Ovary (tissue), 7 donors: ENCODE measurements at regions not wholly inside any gene's neighbourhood (a gene's known extent, or its start where the extent isn't known, plus 50 kb on each side); places are given as distances from the start of the nearest gene placed in this dataset.

Experiments used
- DNase-seq, 5 donors: peaks; one replicate each; pipeline ENCODE4 v3.0.0-alpha.2; 2019 to 2020
- H3K27ac ChIP-seq, 2 donors: fragments of 200-600 bp; one replicate each; pipeline versions ENCODE4 v1.5.1 to v1.8.0; 2019 to 2022
- H3K27me3 ChIP-seq: fragments of 200-600 bp; one replicate; pipeline ENCODE4 v1.8.0; 2022
- H3K36me3 ChIP-seq: fragments of 200-600 bp; sonication (generic); one replicate; pipeline ENCODE4 v1.5.1; 2019
- H3K4me1 ChIP-seq: one replicate; pipeline ENCODE4 v1.8.1; 2013; ENCODE audit warnings: mild to moderate bottlenecking, moderate library complexity; ENCODE audit not compliant: insufficient read depth
- H3K4me3 ChIP-seq: fragments of 200-600 bp; sonication (generic); one replicate; pipeline ENCODE4 v1.5.1; 2017
- H3K9me3 ChIP-seq, 2 donors: fragments of 200-600 bp in 1 of 2; sonication (generic) in 1 of 2; one replicate each; pipeline versions ENCODE4 v1.5.1 to v1.8.1; 2013 to 2019; ENCODE audit warnings: mild to moderate bottlenecking in 1 of 2, moderate library complexity in 1 of 2
- CTCF ChIP-seq, 3 donors: fragments of 450-650 bp in 2 of 3; fragments of 200-600 bp in 1 of 3; IDR thresholded peaks; one replicate each; pipeline versions ENCODE4 v1.5.1 to v1.8.0; 2016 to 2022; ENCODE audit warnings: antibody characterized with exemption in 3 of 3, mild to moderate bottlenecking in 1 of 3
- EP300 ChIP-seq: sonication (generic); formaldehyde crosslinking; IDR thresholded peaks from one replicate; pipeline ENCODE4 v1.6.1; 2017; ENCODE audit warnings: antibody characterized with exemption
- POLR2A ChIP-seq: fragments of 450-650 bp; IDR thresholded peaks from one replicate; pipeline ENCODE4 v1.6.1; 2017; ENCODE audit warnings: antibody characterized with exemption, mild to moderate bottlenecking, moderate library complexity
- WGBS, 3 donors: extraction: QIAGEN DNeasy Blood & Tissue Kit in 1 of 3; methylation state at CpG; one replicate each; pipeline versions ENCODE4 v1.1.5 to v1.1.7; 2013 to 2017; 5-methylcytosine and 5-hydroxymethylcytosine counted together
- intact Hi-C, 4 donors: fragments of 100-400 bp; cut with DNase I; formaldehyde crosslinking; loops; one replicate each; pipeline versions ENCODE4 v1.11.0 to v1.15.1; 2022 to 2023
- donor health status: DM: no; HTN: no; CAD: no; lungs with moderate emphysema.
- donor health status: DM: no; HTN: no; CAD: no.
- donor health status: Bipolar disorder and iron deficiency.
- donor health status: DM: no; HTN: no; CAD: no.
- donor health status: DM: yes; HTN: yes; CAD: no.

GRCh38 chr9:106576232-106576760, 286.7 kb upstream of the ZNF462 start:
- no peaks in the 10 kb centered on the region for H3K9me3 ChIP-seq
- no peaks in the 10 kb centered on the region for H3K27me3 ChIP-seq
- TF ChIP-seq POLR2A, result no peak
- no peak for TF ChIP-seq CTCF (IDR thresholded peaks at IDR 0.05)
- no peak for TF ChIP-seq EP300
- DNase-seq, result no peak
- H3K4me3 ChIP-seq, result no peak overlapping the region
- no peaks in the 10 kb centered on the region for H3K36me3 ChIP-seq
- WGBS, 3 donors, result 57 to 65% (median 58%) methylated on average over 7 of the region's 7 CpGs
- no peak overlapping the region for H3K27ac ChIP-seq
- H3K4me1 ChIP-seq, result no peaks in the 10 kb centered on the region
- intact Hi-C loops, result no loop called here

GRCh38 chr9:106577121-106577520, 285.8 kb upstream of the ZNF462 start:
- H3K36me3 ChIP-seq, result no peaks in the 10 kb centered on the region
- TF ChIP-seq POLR2A, result no peak
- no peak for TF ChIP-seq CTCF (IDR thresholded peaks at IDR 0.05)
- no peak for TF ChIP-seq EP300
- no peak overlapping the region for H3K27ac ChIP-seq
- intact Hi-C loops, result no loop called here
- no peak for DNase-seq
- no peaks in the 10 kb centered on the region for H3K9me3 ChIP-seq
- H3K4me1 ChIP-seq, result no peaks in the 10 kb centered on the region
- H3K4me3 ChIP-seq, result no peak overlapping the region
- H3K27me3 ChIP-seq, result no peaks in the 10 kb centered on the region

GRCh38 chr9:106580546-106580945, 282.4 kb upstream of the ZNF462 start:
- intact Hi-C loops, result no loop called here
- 77 to 85% (median 84%) methylated on average over 1 of the region's 1 CpG for WGBS, 3 donors
- H3K4me3 ChIP-seq, result no peak overlapping the region
- no peaks in the 10 kb centered on the region for H3K4me1 ChIP-seq
- DNase-seq, result no peak
- no peaks in the 10 kb centered on the region for H3K36me3 ChIP-seq
- H3K27ac ChIP-seq, result no peak overlapping the region
- no peaks in the 10 kb centered on the region for H3K9me3 ChIP-seq
- no peak for TF ChIP-seq CTCF (IDR thresholded peaks at IDR 0.05)
- TF ChIP-seq EP300, result no peak
- TF ChIP-seq POLR2A, result no peak
- no peaks in the 10 kb centered on the region for H3K27me3 ChIP-seq

GRCh38 chr9:106581973-106582372, 281.0 kb upstream of the ZNF462 start:
- intact Hi-C loops, result no loop called here
- no peak for TF ChIP-seq POLR2A
- TF ChIP-seq EP300, result no peak
- no peak for TF ChIP-seq CTCF (IDR thresholded peaks at IDR 0.05)
- no peaks in the 10 kb centered on the region for H3K36me3 ChIP-seq
- DNase-seq, result no peak
- no peaks in the 10 kb centered on the region for H3K27me3 ChIP-seq
- no peaks in the 10 kb centered on the region for H3K4me1 ChIP-seq
- no peaks in the 10 kb centered on the region for H3K9me3 ChIP-seq
- no peak overlapping the region for H3K27ac ChIP-seq
- H3K4me3 ChIP-seq, result no peak overlapping the region
- 87 to 89% (median 88%) methylated on average over 6 of the region's 6 CpGs for WGBS, 3 donors

- Histone ChIP-seq H3K36me3 (no peaks in the 10 kb centered on the region), H3K27me3 (no peaks in the 10 kb centered on the region), H3K27ac (no peak overlapping the region), H3K9me3 (no peaks in the 10 kb centered on the region), H3K4me3 (no peak overlapping the region), H3K4me1 (no peaks in the 10 kb centered on the region)
- TF ChIP-seq EP300 (no peak), CTCF (IDR thresholded peaks at IDR 0.05) (no peak), POLR2A (no peak)
- intact Hi-C loops, result no loop called here
- DNase-seq, result no peak
Measured at GRCh38 chr9:106583751-106584150, 279.2 kb upstream of the ZNF462 start.
